HG03159 (cell line): ENCODE measurements at regions not wholly inside any gene's neighbourhood (a gene's known extent, or its start where the extent isn't known, plus 50 kb on each side); places are given as distances from the start of the nearest gene placed in this dataset.
"Not testable (repeated sequence)": the region's sequence is repeated elsewhere in the genome, so short reads cannot be mapped to it uniquely, and the experiment has no call there.

Experiments
- ATAC-seq: cut with Tn5 transposase; IDR thresholded peaks from one replicate; pipeline ENCODE4 v1.9.1; 2021; ENCODE audit warnings: mild to moderate bottlenecking, moderate library complexity; ENCODE audit not compliant: unreplicated experiment

- ATAC-seq = no peak
Observed at GRCh38 chr7:94303118-94303517, 91.6 kb upstream of the COL1A2 start.

GRCh38 chr7:94303695-94304094, 91.0 kb upstream of the COL1A2 start:
- no peak for ATAC-seq

GRCh38 chr7:94304878-94305277, 89.8 kb upstream of the COL1A2 start:
- ATAC-seq = no peak

GRCh38 chr7:94305836-94306235, 88.9 kb upstream of the COL1A2 start:
- ATAC-seq = no peak

- no peak for ATAC-seq
Observed at GRCh38 chr7:94307399-94308048, 87.2 kb upstream of the COL1A2 start.

GRCh38 chr7:94311515-94311914, 83.2 kb upstream of the COL1A2 start:
- no peak for ATAC-seq

- ATAC-seq = no peak
Observed at GRCh38 chr7:94313926-94314325, 80.8 kb upstream of the COL1A2 start.

- no peak for ATAC-seq
Observed at GRCh38 chr7:94314413-94315410, 80.0 kb upstream of the COL1A2 start.

GRCh38 chr7:94321138-94321537, 73.6 kb upstream of the COL1A2 start:
- not testable (repeated sequence) for ATAC-seq

- no peak for ATAC-seq
Observed at GRCh38 chr7:94323844-94324243, 70.9 kb upstream of the COL1A2 start.

- no peak for ATAC-seq
Observed at GRCh38 chr7:94324380-94325121, 70.1 kb upstream of the COL1A2 start.

GRCh38 chr7:94325122-94325475, 69.6 kb upstream of the COL1A2 start:
- no peak for ATAC-seq

- ATAC-seq = no peak
Observed at GRCh38 chr7:94330269-94331020, 64.2 kb upstream of the COL1A2 start.

- no peak for ATAC-seq
Observed at GRCh38 chr7:94332571-94332970, 62.1 kb upstream of the COL1A2 start.

GRCh38 chr7:94333810-94334209, 60.9 kb upstream of the COL1A2 start:
- ATAC-seq = no peak

GRCh38 chr7:94335586-94335985, 59.1 kb upstream of the COL1A2 start:
- ATAC-seq = no peak

- no peak for ATAC-seq
Observed at GRCh38 chr7:94336009-94336408, 58.7 kb upstream of the COL1A2 start.

GRCh38 chr7:94338921-94339371, 55.7 kb upstream of the COL1A2 start:
- no peak for ATAC-seq

GRCh38 chr7:94344826-94345225, 49.9 kb upstream of the COL1A2 start:
- ATAC-seq = no peak
